Osteoblast (primary cell): ENCODE measurements at regions not wholly inside any gene's neighbourhood (a gene's known extent, or its start where the extent isn't known, plus 50 kb on each side); places are given as distances from the start of the nearest gene placed in this dataset.

Experiments used
- DNase-seq: peaks from one replicate; pipeline ENCODE4 v3.0.0; 2011; ENCODE audit warnings: low spot score, mixed read lengths; ENCODE audit not compliant: insufficient read length; ENCODE audit errors: missing footprints
- H2AFZ ChIP-seq: 2 replicates; pipeline ENCODE4 v1.6.0; 2011; ENCODE audit warnings: mild to moderate bottlenecking, low read length
- H3K27ac ChIP-seq: 2 replicates; pipeline ENCODE4 v1.5.1; 2011; ENCODE audit warnings: mild to moderate bottlenecking, low read depth, low read length, moderate library complexity
- H3K27me3 ChIP-seq: 2 replicates; pipeline ENCODE4 v1.6.0; 2012; ENCODE audit warnings: mild to moderate bottlenecking, control low read depth, inconsistent platforms, low read length, moderate library complexity; ENCODE audit not compliant: insufficient read depth
- H3K36me3 ChIP-seq: 2 replicates; pipeline ENCODE4 v1.5.1; 2011; ENCODE audit warnings: mild to moderate bottlenecking, low read length, control low read depth, moderate library complexity; ENCODE audit not compliant: insufficient read depth
- H3K4me1 ChIP-seq: 2 replicates; pipeline ENCODE4 v1.5.1; 2011; ENCODE audit warnings: mild to moderate bottlenecking, low read length, control low read depth, moderate library complexity; ENCODE audit not compliant: insufficient read depth
- H3K4me2 ChIP-seq: 2 replicates; pipeline ENCODE4 v1.6.0; 2011; ENCODE audit warnings: mild to moderate bottlenecking, low read length; ENCODE audit not compliant: insufficient read depth
- H3K4me3 ChIP-seq: fragments of 200-600 bp; sonication (generic); 3 replicates; pipeline ENCODE4 v1.5.1; 2012; ENCODE audit warnings: mild to moderate bottlenecking, low read length, inconsistent platforms; ENCODE audit not compliant: insufficient read depth
- H3K79me2 ChIP-seq: 2 replicates; pipeline ENCODE4 v1.6.0; 2012; ENCODE audit warnings: mild to moderate bottlenecking, low read length, control low read depth, inconsistent platforms; ENCODE audit not compliant: insufficient read depth
- H3K9me3 ChIP-seq: 2 replicates; pipeline ENCODE4 v1.5.1; 2011; ENCODE audit warnings: low read depth, low read length, control low read depth
- H4K20me1 ChIP-seq: 2 replicates; pipeline ENCODE4 v1.6.0; 2012; ENCODE audit warnings: mild to moderate bottlenecking, low read length, control low read depth; ENCODE audit not compliant: insufficient read depth
- CTCF ChIP-seq: IDR thresholded peaks from 2 replicates; pipeline ENCODE4 v1.5.1; 2011; ENCODE audit warnings: mild to moderate bottlenecking, low read depth, low read length, moderate library complexity; ENCODE audit errors: extremely low read depth

GRCh38 chr6:21332077-21332476 is 261.5 kb upstream of the SOX4 start:
- Histone ChIP-seq H3K79me2 (no peaks in the 10 kb centered on the region), H3K4me2 (no peak overlapping the region), H3K9me3 (no peaks in the 10 kb centered on the region), H3K36me3 (no peaks in the 10 kb centered on the region), H2AFZ (no peak overlapping the region), H3K27ac (no peak overlapping the region), H4K20me1 (no peaks in the 10 kb centered on the region), H3K4me1 (no peaks in the 10 kb centered on the region), H3K4me3 (no peak overlapping the region), H3K27me3 (no peaks in the 10 kb centered on the region)
- TF ChIP-seq CTCF, result no peak
- DNase-seq, result peak; percentile 46

- TF ChIP-seq CTCF, result no peak
- Histone ChIP-seq H3K4me1 (no peaks in the 10 kb centered on the region), H3K9me3 (no peaks in the 10 kb centered on the region), H4K20me1 (no peaks in the 10 kb centered on the region), H2AFZ (peak overlapping the region; percentile 46), H3K36me3 (no peaks in the 10 kb centered on the region), H3K79me2 (no peaks in the 10 kb centered on the region), H3K27ac (no peak overlapping the region), H3K27me3 (no peaks in the 10 kb centered on the region), H3K4me2 (no peak overlapping the region), H3K4me3 (no peak overlapping the region)
- no peak for DNase-seq
These were observed 260.9 kb upstream of the SOX4 start for GRCh38 chr6:21332660-21333059.

- no peak overlapping the region for H3K4me2 ChIP-seq
- TF ChIP-seq CTCF, result no peak
- no peak overlapping the region for H2AFZ ChIP-seq
- no peaks in the 10 kb centered on the region for H3K9me3 ChIP-seq
- no peaks in the 10 kb centered on the region for H3K4me1 ChIP-seq
- H3K79me2 ChIP-seq, result no peaks in the 10 kb centered on the region
- no peak overlapping the region for H3K4me3 ChIP-seq
- no peaks in the 10 kb centered on the region for H3K27me3 ChIP-seq
- no peak overlapping the region for H3K27ac ChIP-seq
- H3K36me3 ChIP-seq, result no peaks in the 10 kb centered on the region
- H4K20me1 ChIP-seq, result no peaks in the 10 kb centered on the region
- DNase-seq, result no peak
These were observed 259.8 kb upstream of the SOX4 start for GRCh38 chr6:21333715-21334114.

GRCh38 chr6:21334651-21335050 is 258.9 kb upstream of the SOX4 start:
- Histone ChIP-seq H3K79me2 (no peaks in the 10 kb centered on the region), H4K20me1 (no peaks in the 10 kb centered on the region), H3K36me3 (no peaks in the 10 kb centered on the region), H2AFZ (no peak overlapping the region), H3K4me2 (no peak overlapping the region), H3K9me3 (no peaks in the 10 kb centered on the region), H3K4me1 (no peaks in the 10 kb centered on the region), H3K27me3 (no peaks in the 10 kb centered on the region), H3K4me3 (no peak overlapping the region), H3K27ac (no peak overlapping the region)
- TF ChIP-seq CTCF, result no peak
- no peak for DNase-seq
